GM19463 (cell line): ENCODE measurements at regions not wholly inside any gene's neighbourhood (a gene's known extent, or its start where the extent isn't known, plus 50 kb on each side); places are given as distances from the start of the nearest gene placed in this dataset.
"Not testable (repeated sequence)": the region's sequence is repeated elsewhere in the genome, so short reads cannot be mapped to it uniquely, and the experiment has no call there.

Experiments
- ATAC-seq: cut with Tn5 transposase; IDR thresholded peaks from one replicate; pipeline ENCODE4 v1.9.1; 2021; ENCODE audit warnings: mild to moderate bottlenecking, moderate library complexity; ENCODE audit not compliant: unreplicated experiment

GRCh38 chr1:90219166-90219871 is 224.4 kb downstream of the ZNF326 start:
- not testable (repeated sequence) for ATAC-seq

DNA sequence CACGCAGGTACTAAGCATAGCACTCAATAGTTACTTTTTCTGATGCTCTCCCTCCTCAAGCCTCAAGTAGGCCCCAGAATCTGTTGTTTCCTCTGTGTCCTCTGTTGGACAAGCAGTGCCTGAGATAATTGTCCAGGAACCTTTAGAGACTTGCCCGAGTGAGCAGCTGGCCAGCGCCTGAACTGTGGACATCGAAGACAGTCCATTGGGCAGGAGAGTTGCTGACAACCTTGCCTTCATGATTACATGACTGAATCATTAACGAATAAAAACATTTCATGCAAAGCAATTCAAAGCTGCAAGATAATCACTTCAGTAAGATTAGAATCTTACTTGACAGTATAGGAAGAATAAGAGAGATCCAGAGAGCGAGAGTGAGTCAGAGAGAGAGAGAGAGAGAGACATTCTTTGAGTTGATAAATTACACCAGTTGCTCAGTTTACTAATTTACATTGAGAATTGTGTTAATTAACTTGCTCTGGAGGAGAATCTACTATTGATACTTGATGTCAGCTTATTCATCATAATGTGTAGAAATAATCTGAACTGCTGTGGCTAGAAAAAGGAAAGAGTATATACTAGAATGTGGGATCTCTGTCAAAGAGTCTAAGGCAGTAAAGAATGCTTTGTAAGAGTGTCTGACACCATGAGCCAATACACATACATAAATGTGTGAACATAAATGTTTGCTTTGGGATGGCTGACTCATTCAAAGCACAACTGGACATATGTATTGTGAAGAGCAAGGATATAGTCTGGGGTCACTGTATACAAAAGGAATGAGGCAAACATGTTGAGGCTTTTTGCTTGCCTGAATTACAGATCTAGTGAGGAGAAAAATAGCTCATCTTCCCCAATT is 216.0 kb downstream of the ZNF326 start:
- no peak for ATAC-seq

- ATAC-seq = no peak
Measured at GRCh38 chr1:90208949-90209348, 214.0 kb downstream of the ZNF326 start.

GRCh38 chr1:90206260-90206659 is 211.3 kb downstream of the ZNF326 start:
- no peak for ATAC-seq

GRCh38 chr1:90204780-90205179 is 209.9 kb downstream of the ZNF326 start:
- ATAC-seq = no peak

DNA sequence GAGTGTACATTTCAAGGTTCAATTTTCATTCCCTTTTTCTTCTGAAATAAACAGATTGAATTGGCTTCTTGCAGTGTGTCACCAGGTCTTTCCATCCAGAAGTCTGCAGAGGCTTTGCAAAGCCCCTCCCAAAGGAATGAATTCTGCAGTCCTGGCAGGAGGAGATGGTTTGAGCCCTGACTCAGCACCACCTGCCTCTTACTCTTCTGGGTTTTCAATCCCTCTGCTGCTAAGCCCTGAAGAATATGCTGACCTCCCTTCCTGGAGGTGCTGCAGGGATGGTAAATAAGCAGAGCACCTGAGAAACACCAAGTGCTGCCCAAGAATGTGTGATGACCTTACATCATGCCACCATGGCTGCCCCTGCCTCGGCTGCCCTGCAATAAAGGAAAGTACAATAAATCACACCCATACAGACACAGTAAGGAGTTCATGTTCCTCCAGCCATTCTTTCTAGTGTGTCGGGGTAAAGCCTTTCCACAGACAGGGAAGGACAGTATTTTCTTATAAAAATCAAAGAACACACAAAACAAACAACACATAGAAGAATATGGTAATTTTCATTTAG is 209.2 kb downstream of the ZNF326 start:
- no peak for ATAC-seq

DNA sequence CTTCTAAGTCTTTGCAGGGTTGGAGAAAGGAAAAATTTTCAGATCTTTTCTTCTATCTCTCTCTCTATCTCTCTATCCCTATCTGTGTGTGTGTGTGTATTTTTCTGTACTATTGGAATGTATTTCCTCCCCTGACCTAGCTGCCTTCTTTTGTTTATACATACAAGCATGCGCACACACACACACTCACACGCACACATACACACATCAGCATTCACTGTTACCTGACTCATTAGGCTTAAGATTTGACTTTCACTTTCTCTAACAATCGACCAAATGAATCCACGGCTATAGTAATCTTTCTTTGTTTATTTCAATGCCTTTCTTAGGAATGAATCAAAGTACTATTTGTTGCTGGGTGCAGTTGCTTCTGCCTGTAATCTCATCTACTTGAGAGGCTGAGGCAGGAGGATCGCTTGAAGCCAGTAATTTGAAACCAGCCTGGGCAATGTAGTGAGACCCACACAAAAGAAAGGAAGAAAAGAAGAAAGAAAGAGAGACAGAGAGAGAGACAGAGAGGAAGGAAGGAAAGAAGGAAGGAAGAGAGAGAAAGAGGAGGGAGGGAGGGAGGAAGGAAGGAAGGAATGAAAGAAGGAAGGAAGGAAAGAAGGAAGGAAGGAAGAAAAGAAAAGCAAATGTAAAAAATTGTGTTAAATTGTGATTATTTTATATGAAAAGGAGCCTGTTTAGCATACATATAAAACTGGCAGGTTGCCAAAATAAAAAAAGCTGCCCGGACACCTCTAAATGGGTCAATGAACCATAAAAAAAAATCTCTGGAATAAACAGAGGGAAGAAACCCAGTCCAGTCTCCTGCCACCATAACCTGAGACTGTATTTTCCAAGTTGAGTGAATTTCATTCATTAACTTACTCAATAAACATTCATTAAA is 206.8 kb downstream of the ZNF326 start:
- no peak for ATAC-seq

DNA sequence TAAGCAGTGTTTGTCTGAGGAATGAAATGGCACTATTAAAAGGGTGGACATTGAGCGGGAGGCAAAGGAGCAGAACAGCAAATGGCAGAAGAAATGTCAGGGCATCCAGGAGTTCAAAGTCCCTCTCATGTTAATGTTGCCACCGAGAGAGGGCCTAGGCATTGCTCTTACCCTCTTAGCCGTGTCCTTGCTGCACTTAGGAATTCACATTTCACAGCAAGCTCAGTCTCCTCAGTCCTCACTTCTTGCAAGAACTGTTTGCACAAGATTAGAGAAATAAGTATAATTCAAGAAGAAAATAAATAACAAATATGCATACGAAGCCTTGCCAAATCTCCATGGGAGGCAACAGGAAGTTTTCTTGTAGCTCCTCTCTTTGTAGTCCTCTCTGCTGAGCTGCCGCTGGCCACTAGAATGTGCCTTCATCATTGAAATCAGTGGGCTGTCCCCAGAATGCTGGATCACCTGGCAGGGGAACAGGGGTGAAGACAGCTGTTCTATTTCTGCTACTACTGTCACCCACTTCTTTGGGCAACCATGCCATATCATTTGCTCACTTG is 205.8 kb downstream of the ZNF326 start:
- ATAC-seq = no peak

- no peak for ATAC-seq
Measured at GRCh38 chr1:90198616-90199332, 203.9 kb downstream of the ZNF326 start.

- ATAC-seq = no peak
Measured at GRCh38 chr1:90193116-90193515, 198.2 kb downstream of the ZNF326 start.

DNA sequence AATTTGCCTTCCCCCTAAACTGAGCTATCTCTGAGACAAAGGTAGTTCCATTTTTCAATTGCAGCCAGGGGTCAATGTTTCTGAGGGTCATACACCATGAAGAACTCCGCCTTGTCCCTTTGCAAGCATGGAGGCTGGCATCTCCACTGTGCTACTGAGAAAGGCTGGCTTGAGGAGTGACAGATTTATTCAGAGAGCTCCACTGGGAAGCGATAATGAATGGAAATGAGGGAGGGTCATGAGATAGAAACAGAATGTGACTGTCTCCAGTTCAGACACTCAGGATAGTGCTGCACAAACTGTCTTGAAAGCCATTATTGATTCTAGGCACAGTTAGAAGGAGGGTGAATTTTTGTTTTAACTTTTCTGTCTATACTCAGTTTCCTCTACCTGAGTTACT is 197.5 kb downstream of the ZNF326 start:
- ATAC-seq = no peak

DNA sequence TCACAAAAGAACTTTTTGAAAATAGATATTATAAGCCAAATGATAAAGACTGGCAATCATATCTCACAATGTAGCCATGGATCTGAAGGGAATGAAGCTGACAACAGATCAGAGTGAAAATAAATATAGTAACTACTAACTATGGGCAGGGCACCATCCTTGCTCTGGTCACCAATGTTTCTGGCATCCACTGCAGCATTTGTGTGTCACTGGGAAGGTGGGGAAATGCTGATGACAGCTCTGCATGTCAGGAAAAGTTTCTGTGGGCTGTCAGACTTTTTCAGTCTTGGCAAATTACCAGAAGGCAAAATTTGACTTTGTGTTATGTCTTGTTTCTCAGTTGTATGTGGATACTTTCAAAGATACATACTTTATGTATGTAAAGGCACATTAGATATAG is 195.6 kb downstream of the ZNF326 start:
- ATAC-seq = no peak

DNA sequence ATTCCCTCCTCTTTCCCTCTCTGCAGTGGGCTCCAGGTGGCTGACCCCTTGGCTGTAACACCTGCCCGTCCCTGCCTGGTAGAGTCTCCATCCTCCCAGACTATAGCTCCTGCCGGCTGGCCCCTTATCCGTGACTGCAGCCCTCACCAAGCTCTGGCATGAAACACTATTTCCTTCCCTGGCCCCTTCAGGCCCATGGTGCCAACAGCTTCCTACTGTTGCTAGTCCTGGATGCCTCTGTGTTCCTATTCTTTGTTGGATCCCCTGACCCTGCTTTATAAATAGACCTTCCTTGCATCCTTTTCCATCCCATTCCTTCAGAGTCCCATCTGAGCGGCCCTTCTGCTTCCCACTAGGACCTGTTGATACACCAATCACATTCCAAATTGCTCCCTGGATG is 195.0 kb downstream of the ZNF326 start:
- ATAC-seq = no peak

DNA sequence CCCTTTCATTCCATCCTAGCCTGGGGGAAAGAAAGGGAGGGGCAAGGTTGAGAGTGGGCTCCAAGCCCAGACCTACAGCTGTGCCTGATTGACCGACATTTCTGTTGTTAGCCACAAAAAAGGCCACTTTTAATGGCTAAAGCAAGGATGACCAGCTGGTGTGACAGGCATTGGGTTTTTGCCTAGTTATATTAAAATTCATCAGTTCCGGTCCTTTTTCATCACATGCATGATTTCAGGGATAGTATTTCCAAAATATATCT is 192.3 kb downstream of the ZNF326 start:
- ATAC-seq = no peak

- ATAC-seq = no peak
Measured at GRCh38 chr1:90186506-90187322, 191.8 kb downstream of the ZNF326 start.

GRCh38 chr1:90176530-90176929 is 181.6 kb downstream of the ZNF326 start:
- no peak for ATAC-seq

DNA sequence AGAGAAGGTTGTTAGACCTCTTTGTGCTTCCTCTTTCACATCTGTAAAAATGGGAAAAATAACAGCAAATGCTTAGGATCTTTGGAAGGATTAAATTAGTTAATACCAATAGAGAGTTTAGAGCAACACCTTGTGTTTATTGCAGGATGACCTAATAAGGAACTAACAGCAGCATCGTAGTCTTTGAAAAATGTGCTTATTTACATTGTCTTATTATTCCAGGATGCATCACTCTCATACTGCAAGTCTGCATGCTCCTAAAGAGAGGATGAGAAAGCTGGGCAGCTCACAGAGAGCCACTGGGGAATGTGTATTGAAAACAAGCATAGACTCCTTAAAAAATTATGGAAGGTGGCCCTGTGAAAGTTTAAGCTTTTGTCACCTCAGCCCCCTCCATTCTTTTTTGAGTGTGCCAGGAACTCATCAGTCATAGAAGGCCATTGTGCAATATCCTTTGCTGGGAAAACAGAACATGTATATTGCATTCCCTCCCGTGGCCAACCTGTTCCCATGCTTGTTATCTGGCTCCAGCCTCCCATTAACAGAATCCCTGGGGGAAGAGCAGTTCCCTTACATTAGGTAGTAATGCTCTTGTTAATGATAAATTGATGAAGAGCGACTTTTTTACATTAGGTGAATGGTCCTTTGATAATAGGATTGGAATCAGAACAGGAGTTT is 180.7 kb downstream of the ZNF326 start:
- no peak for ATAC-seq

DNA sequence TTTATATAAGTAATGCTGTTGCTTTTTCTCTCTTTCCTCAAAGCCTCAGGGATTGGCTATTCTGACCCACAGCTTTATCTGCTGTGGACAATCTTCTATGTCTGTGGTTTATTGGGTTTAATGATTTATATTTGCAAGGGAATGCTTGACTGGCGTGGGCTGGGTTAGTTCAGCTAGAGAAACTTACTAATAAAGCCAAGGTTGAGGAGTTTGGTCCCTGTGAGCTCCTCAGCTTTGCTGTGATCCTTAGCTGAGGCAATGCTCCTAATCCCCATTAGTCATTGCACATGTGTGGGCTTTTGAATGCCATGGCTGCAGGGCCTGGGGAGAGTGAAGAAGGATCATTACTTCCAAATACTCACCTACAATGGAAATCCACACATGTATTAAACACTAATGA is 179.3 kb downstream of the ZNF326 start:
- ATAC-seq = no peak

GRCh38 chr1:90162216-90162615 is 167.3 kb downstream of the ZNF326 start:
- ATAC-seq = no peak
